ENCODE measurements at regions not wholly inside any gene's neighbourhood (a gene's known extent, or its start where the extent isn't known, plus 50 kb on each side); places are given as distances from the start of the nearest gene placed in this dataset.

GRCh38 chr5:117394506-117395157, 820.0 kb upstream of the SEMA6A start:
- Histone ChIP-seq H3K4me1 (no peaks in the 10 kb centered on the region), H3K4me2 (no peak overlapping the region), H3K4me3 (no peak overlapping the region), H3K27ac (no peak overlapping the region), H3K9me3 (no peaks in the 10 kb centered on the region)
- POLR2A ChIA-PET = no interaction called here
- DNase-seq (ENCODE audit: low read depth in 1 of 2, low spot score in 1 of 2) (no peak), FAIRE-seq (no peak), ATAC-seq (no peak)
- CTCF ChIA-PET = no interaction called here
- WGBS (ENCODE audit: missing lambda C conversion rate) = 17% methylated on average over 6 of the region's 6 CpGs
- TF ChIP-seq RFX5 (IDR thresholded peaks at IDR 0.05) = no peak
- no peak for TF ChIP-seq HOXA7 (CRISPR knock-in tag; IDR thresholded peaks at IDR 0.05)
- TF ChIP-seq ZC3H11A (IDR thresholded peaks at IDR 0.05) = no peak
- no peak for TF ChIP-seq BCL3 (IDR thresholded peaks at IDR 0.05)
- no peak for TF ChIP-seq PHF8 (IDR thresholded peaks at IDR 0.05; ENCODE audit: borderline replicate concordance, low read depth)
- TF ChIP-seq RCOR1 (IDR thresholded peaks at IDR 0.05; ENCODE audit: low read depth, low read length) = no peak
- no peak for TF ChIP-seq FOSL2 (IDR thresholded peaks at IDR 0.05)
- no peak for TF ChIP-seq FOSL2 (CRISPR knock-in tag; IDR thresholded peaks at IDR 0.05)

- Histone ChIP-seq H3K4me3 (no peak overlapping the region), H3K4me2 (no peak overlapping the region), H3K27ac (no peak overlapping the region), H3K4me1 (no peaks in the 10 kb centered on the region), H3K9me3 (no peaks in the 10 kb centered on the region)
- DNase-seq (ENCODE audit: low read depth in 1 of 2, low spot score in 1 of 2) = no peak
- TF ChIP-seq ZNF302 (CRISPR knock-in tag; IDR thresholded peaks at IDR 0.05) (no peak), POLR2AphosphoS2 (conservative IDR thresholded peaks at IDR 0.05; ENCODE audit: low read length) (no peak), TP53 (CRISPR knock-in tag; IDR thresholded peaks at IDR 0.05) (no peak), POLR2A (IDR thresholded peaks at IDR 0.05; ENCODE audit: low read length) (no peak)
- FAIRE-seq = no peak
- 5% methylated on average over 2 of the region's 2 CpGs for WGBS (ENCODE audit: missing lambda C conversion rate)
- no peak for ATAC-seq
- CTCF ChIA-PET = interaction anchor here (0.7 kb wide), 1 partner anchor 16 kb away, joined by 3 read pairs; no protein-coding TSS in a partner anchor
- POLR2A ChIA-PET = no interaction called here
Measured at GRCh38 chr5:117393125-117393524, 818.5 kb upstream of the SEMA6A start.

GRCh38 chr5:117380316-117380715, 805.7 kb upstream of the SEMA6A start:
- no peak for DNase-seq (ENCODE audit: low read depth in 1 of 2, low spot score in 1 of 2)
- H3K27ac ChIP-seq = no peak overlapping the region
- H3K4me3 ChIP-seq = no peak overlapping the region

GRCh38 chr5:117379521-117379920, 804.9 kb upstream of the SEMA6A start:
- POLR2A ChIA-PET = no interaction called here
- no peak for FAIRE-seq
- 0% methylated on average over 3 of the region's 3 CpGs for whole genome bisulfite sequencing (ENCODE audit: missing lambda C conversion rate)
- no peak for TF ChIP-seq ZC3H11A (IDR thresholded peaks at IDR 0.05)
- TF ChIP-seq POLR2A (IDR thresholded peaks at IDR 0.05; ENCODE audit: low read length) = no peak
- no peak for TF ChIP-seq HOXB5 (CRISPR knock-in tag; IDR thresholded peaks at IDR 0.05)
- TF ChIP-seq SMC3 (IDR thresholded peaks at IDR 0.05) = no peak
- TF ChIP-seq BCL3 (IDR thresholded peaks at IDR 0.05) = no peak
- TF ChIP-seq JUN (IDR thresholded peaks at IDR 0.05) = no peak
- TF ChIP-seq ATOH8 (CRISPR knock-in tag; IDR thresholded peaks at IDR 0.05; ENCODE audit: low read depth) = no peak
- TF ChIP-seq MAFK (IDR thresholded peaks at IDR 0.05; ENCODE audit: partially characterized antibody) = no peak
- TF ChIP-seq RCOR1 (IDR thresholded peaks at IDR 0.05; ENCODE audit: low read depth, low read length) = no peak
- TF ChIP-seq GATA3 (IDR thresholded peaks at IDR 0.05; ENCODE audit: borderline replicate concordance) = no peak
- TF ChIP-seq HEYL (CRISPR knock-in tag; IDR thresholded peaks at IDR 0.05) = no peak
- no peak for TF ChIP-seq PBX3 (IDR thresholded peaks at IDR 0.05)
- TF ChIP-seq MYC (IDR thresholded peaks at IDR 0.05; ENCODE audit: borderline replicate concordance, low read length) = no peak

More at GRCh38 chr5:117380316-117380715, 805.7 kb upstream of the SEMA6A start:
- TF ChIP-seq FOXS1 (CRISPR knock-in tag; IDR thresholded peaks at IDR 0.05) (no peak), MAFK (IDR thresholded peaks at IDR 0.05; ENCODE audit: partially characterized antibody) (no peak), HOXB13 (CRISPR knock-in tag; IDR thresholded peaks at IDR 0.05; ENCODE audit: low read depth) (no peak), CTCF (IDR thresholded peaks at IDR 0.05) (no peak)
- no peak overlapping the region for H3K4me2 ChIP-seq
- H3K4me1 ChIP-seq = no peaks in the 10 kb centered on the region
- FAIRE-seq = no peak
- ChIA-PET POLR2A (no interaction called here), CTCF (no interaction called here)
- no peak for ATAC-seq
- H3K9me3 ChIP-seq = no peaks in the 10 kb centered on the region

More at GRCh38 chr5:117379521-117379920, 804.9 kb upstream of the SEMA6A start:
- Histone ChIP-seq H3K4me1 (no peaks in the 10 kb centered on the region), H3K9me3 (no peaks in the 10 kb centered on the region), H3K4me2 (no peak overlapping the region), H3K4me3 (no peak overlapping the region), H3K27ac (no peak overlapping the region)
- ATAC-seq (no peak), DNase-seq (ENCODE audit: low read depth in 1 of 2, low spot score in 1 of 2) (no peak)
- CTCF ChIA-PET = no interaction called here
